ENCODE measurements at regions not wholly inside any gene's neighbourhood (a gene's known extent, or its start where the extent isn't known, plus 50 kb on each side); places are given as distances from the start of the nearest gene placed in this dataset.

DNA sequence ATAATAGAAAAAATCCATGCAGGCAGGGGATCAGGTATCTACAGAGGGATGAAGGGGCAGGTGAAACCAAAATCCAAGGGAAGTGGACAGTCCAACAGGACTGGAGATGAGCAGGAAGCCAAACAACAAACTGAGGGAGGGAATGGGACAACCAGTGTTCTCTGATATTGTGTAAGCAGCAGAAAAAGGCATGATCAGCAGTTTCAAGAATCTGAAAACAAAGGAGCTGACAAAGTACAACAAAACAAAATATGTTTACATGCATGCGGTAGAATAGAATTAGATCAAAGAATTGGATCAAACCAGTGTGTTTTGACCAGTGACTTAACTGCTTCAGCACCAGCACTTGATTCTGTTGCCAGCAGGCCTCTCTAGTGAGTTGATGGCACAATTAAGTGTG, 729.7 kb downstream of the RFPL4B start:
- WGBS = 32% methylated on average over 1 of the region's 1 CpG
- Histone ChIP-seq H3K27me3 (ENCODE audit: control insufficient read depth in 4 of 4, insufficient read depth in 4 of 4, low read length in 3 of 4) (no peaks in the 10 kb centered on the region), H3K27ac (ENCODE audit: low read depth in 1 of 2, low read length in 2 of 2) (no peak overlapping the region), H3K9ac (ENCODE audit: low read depth in 1 of 2, low read length in 2 of 2) (no peak overlapping the region), H3K9me3 (ENCODE audit: control insufficient read depth in 4 of 4, low read length in 3 of 4) (no peaks in the 10 kb centered on the region), H3K36me3 (ENCODE audit: control insufficient read depth in 4 of 4, insufficient read depth in 3 of 4, low read depth in 1 of 4, low read length in 3 of 4) (no peaks in the 10 kb centered on the region), H3K4me3 (ENCODE audit: low read depth in 1 of 3, low read length in 3 of 3) (no peak overlapping the region), H3K4me1 (ENCODE audit: control insufficient read depth in 4 of 4, insufficient read depth in 4 of 4, low read length in 3 of 4) (peaks cover 0 to 1% (median 0%) of the 10 kb centered on the region in 4 donors)
- no peak for TF ChIP-seq RXRA (IDR thresholded peaks at IDR 0.05)
- TF ChIP-seq, protein P1, sequence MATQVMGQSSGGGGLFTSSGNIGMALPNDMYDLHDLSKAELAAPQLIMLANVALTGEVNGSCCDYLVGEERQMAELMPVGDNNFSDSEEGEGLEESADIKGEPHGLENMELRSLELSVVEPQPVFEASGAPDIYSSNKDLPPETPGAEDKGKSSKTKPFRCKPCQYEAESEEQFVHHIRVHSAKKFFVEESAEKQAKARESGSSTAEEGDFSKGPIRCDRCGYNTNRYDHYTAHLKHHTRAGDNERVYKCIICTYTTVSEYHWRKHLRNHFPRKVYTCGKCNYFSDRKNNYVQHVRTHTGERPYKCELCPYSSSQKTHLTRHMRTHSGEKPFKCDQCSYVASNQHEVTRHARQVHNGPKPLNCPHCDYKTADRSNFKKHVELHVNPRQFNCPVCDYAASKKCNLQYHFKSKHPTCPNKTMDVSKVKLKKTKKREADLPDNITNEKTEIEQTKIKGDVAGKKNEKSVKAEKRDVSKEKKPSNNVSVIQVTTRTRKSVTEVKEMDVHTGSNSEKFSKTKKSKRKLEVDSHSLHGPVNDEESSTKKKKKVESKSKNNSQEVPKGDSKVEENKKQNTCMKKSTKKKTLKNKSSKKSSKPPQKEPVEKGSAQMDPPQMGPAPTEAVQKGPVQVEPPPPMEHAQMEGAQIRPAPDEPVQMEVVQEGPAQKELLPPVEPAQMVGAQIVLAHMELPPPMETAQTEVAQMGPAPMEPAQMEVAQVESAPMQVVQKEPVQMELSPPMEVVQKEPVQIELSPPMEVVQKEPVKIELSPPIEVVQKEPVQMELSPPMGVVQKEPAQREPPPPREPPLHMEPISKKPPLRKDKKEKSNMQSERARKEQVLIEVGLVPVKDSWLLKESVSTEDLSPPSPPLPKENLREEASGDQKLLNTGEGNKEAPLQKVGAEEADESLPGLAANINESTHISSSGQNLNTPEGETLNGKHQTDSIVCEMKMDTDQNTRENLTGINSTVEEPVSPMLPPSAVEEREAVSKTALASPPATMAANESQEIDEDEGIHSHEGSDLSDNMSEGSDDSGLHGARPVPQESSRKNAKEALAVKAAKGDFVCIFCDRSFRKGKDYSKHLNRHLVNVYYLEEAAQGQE (IDR thresholded peaks at IDR 0.05) = no peak
- no peak for TF ChIP-seq GABPA (IDR thresholded peaks at IDR 0.05 in 1 of 2, conservative IDR thresholded peaks at IDR 0.05 in 1 of 2)
- TF ChIP-seq YY1 (IDR thresholded peaks at IDR 0.05) = no peak
- no peak for TF ChIP-seq TAF1 (conservative IDR thresholded peaks at IDR 0.05)
- TF ChIP-seq ATF3 (IDR thresholded peaks at IDR 0.05) = no peak
- no peak for DNase-seq (ENCODE audit: low spot score)

- TF ChIP-seq RAD21 (IDR thresholded peaks at IDR 0.05) (no peak), JUND (IDR thresholded peaks at IDR 0.05) (no peak), SP1 (IDR thresholded peaks at IDR 0.05) (no peak), HNF4A (conservative IDR thresholded peaks at IDR 0.05) (no peak), HNF4G (IDR thresholded peaks at IDR 0.05) (no peak), ATF3 (IDR thresholded peaks at IDR 0.05) (no peak), NR2F2 (IDR thresholded peaks at IDR 0.05) (no peak), EGR1 (IDR thresholded peaks at IDR 0.05; ENCODE audit: low read depth in 2 of 2) (no peak), GABPA (IDR thresholded peaks at IDR 0.05 in 1 of 2, conservative IDR thresholded peaks at IDR 0.05 in 1 of 2) (no peak)
- TF ChIP-seq, protein P2, sequence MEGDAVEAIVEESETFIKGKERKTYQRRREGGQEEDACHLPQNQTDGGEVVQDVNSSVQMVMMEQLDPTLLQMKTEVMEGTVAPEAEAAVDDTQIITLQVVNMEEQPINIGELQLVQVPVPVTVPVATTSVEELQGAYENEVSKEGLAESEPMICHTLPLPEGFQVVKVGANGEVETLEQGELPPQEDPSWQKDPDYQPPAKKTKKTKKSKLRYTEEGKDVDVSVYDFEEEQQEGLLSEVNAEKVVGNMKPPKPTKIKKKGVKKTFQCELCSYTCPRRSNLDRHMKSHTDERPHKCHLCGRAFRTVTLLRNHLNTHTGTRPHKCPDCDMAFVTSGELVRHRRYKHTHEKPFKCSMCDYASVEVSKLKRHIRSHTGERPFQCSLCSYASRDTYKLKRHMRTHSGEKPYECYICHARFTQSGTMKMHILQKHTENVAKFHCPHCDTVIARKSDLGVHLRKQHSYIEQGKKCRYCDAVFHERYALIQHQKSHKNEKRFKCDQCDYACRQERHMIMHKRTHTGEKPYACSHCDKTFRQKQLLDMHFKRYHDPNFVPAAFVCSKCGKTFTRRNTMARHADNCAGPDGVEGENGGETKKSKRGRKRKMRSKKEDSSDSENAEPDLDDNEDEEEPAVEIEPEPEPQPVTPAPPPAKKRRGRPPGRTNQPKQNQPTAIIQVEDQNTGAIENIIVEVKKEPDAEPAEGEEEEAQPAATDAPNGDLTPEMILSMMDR (IDR thresholded peaks at IDR 0.05; ENCODE audit: low read depth, low read length, missing input control) = no peak
- TF ChIP-seq, protein P3, sequence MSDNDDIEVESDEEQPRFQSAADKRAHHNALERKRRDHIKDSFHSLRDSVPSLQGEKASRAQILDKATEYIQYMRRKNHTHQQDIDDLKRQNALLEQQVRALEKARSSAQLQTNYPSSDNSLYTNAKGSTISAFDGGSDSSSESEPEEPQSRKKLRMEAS (IDR thresholded peaks at IDR 0.05) = no peak
- TF ChIP-seq, protein P1 (IDR thresholded peaks at IDR 0.05) = no peak
- TF ChIP-seq, protein P4, sequence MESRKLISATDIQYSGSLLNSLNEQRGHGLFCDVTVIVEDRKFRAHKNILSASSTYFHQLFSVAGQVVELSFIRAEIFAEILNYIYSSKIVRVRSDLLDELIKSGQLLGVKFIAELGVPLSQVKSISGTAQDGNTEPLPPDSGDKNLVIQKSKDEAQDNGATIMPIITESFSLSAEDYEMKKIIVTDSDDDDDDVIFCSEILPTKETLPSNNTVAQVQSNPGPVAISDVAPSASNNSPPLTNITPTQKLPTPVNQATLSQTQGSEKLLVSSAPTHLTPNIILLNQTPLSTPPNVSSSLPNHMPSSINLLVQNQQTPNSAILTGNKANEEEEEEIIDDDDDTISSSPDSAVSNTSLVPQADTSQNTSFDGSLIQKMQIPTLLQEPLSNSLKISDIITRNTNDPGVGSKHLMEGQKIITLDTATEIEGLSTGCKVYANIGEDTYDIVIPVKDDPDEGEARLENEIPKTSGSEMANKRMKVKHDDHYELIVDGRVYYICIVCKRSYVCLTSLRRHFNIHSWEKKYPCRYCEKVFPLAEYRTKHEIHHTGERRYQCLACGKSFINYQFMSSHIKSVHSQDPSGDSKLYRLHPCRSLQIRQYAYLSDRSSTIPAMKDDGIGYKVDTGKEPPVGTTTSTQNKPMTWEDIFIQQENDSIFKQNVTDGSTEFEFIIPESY (IDR thresholded peaks at IDR 0.05) = no peak
- WGBS = 88% methylated on average over 2 of the region's 2 CpGs
- no peak overlapping the region for H3K4me3 ChIP-seq (ENCODE audit: low read depth in 1 of 3, low read length in 3 of 3)
Observed at GRCh38 chr6:113077794-113078193, 730.7 kb downstream of the RFPL4B start.

More at GRCh38 chr6:113077794-113078193, 730.7 kb downstream of the RFPL4B start:
- Histone ChIP-seq H3K9me3 (ENCODE audit: control insufficient read depth in 4 of 4, low read length in 3 of 4) (no peaks in the 10 kb centered on the region), H3K4me1 (ENCODE audit: control insufficient read depth in 4 of 4, insufficient read depth in 4 of 4, low read length in 3 of 4) (peaks cover 0 to 1% (median 0%) of the 10 kb centered on the region in 4 donors), H3K9ac (ENCODE audit: low read depth in 1 of 2, low read length in 2 of 2) (no peak overlapping the region), H3K27ac (ENCODE audit: low read depth in 1 of 2, low read length in 2 of 2) (no peak overlapping the region), H3K36me3 (ENCODE audit: control insufficient read depth in 4 of 4, insufficient read depth in 3 of 4, low read depth in 1 of 4, low read length in 3 of 4) (no peaks in the 10 kb centered on the region), H3K27me3 (ENCODE audit: control insufficient read depth in 4 of 4, insufficient read depth in 4 of 4, low read length in 3 of 4) (no peaks in the 10 kb centered on the region)
- DNase-seq (ENCODE audit: low spot score) = no peak
